HG03103 (cell line): ENCODE measurements at regions not wholly inside any gene's neighbourhood (a gene's known extent, or its start where the extent isn't known, plus 50 kb on each side); places are given as distances from the start of the nearest gene placed in this dataset.

ENCODE experiments used
- ATAC-seq: cut with Tn5 transposase; IDR thresholded peaks from one replicate; pipeline ENCODE4 v1.9.1; 2021; ENCODE audit warnings: low read depth; ENCODE audit not compliant: unreplicated experiment

- ATAC-seq, result no peak
Observed at GRCh38 chr16:49084628-49085390, 196.8 kb downstream of the CBLN1 start.

GRCh38 chr16:49081554-49081953 lies 200.1 kb downstream of the CBLN1 start:
- no peak for ATAC-seq

- no peak for ATAC-seq
Observed at GRCh38 chr16:49081086-49081485, 200.6 kb downstream of the CBLN1 start.

- no peak for ATAC-seq
Observed at GRCh38 chr16:49078571-49078970, 203.1 kb downstream of the CBLN1 start.

GRCh38 chr16:49078104-49078503 lies 203.5 kb downstream of the CBLN1 start:
- no peak for ATAC-seq

- ATAC-seq, result no peak
Observed at GRCh38 chr16:49075709-49076108, 205.9 kb downstream of the CBLN1 start.

- no peak for ATAC-seq
Observed at GRCh38 chr16:49068224-49068623, 213.4 kb downstream of the CBLN1 start.

GRCh38 chr16:49067776-49068175 lies 213.9 kb downstream of the CBLN1 start:
- no peak for ATAC-seq

- no peak for ATAC-seq
Observed at GRCh38 chr16:49061137-49061714, 220.4 kb downstream of the CBLN1 start.

- ATAC-seq, result no peak
Observed at GRCh38 chr16:49060728-49061127, 220.9 kb downstream of the CBLN1 start.

- no peak for ATAC-seq
Observed at GRCh38 chr16:49058382-49058781, 223.3 kb downstream of the CBLN1 start.

- ATAC-seq, result no peak
Observed at GRCh38 chr16:49057936-49058335, 223.7 kb downstream of the CBLN1 start.

GRCh38 chr16:49057391-49057790 lies 224.2 kb downstream of the CBLN1 start:
- no peak for ATAC-seq

GRCh38 chr16:49056546-49056945 lies 225.1 kb downstream of the CBLN1 start:
- ATAC-seq, result no peak

GRCh38 chr16:49055824-49056545 lies 225.7 kb downstream of the CBLN1 start:
- ATAC-seq, result no peak

- ATAC-seq, result no peak
Observed at GRCh38 chr16:49055291-49055690, 226.3 kb downstream of the CBLN1 start.

- no peak for ATAC-seq
Observed at GRCh38 chr16:49054606-49055005, 227.0 kb downstream of the CBLN1 start.

GRCh38 chr16:49052846-49053245 lies 228.8 kb downstream of the CBLN1 start:
- ATAC-seq, result no peak

- ATAC-seq, result no peak
Observed at GRCh38 chr16:49051576-49051975, 230.1 kb downstream of the CBLN1 start.

- ATAC-seq, result no peak
Observed at GRCh38 chr16:49050607-49051006, 231.0 kb downstream of the CBLN1 start.

GRCh38 chr16:49049644-49050043 lies 232.0 kb downstream of the CBLN1 start:
- ATAC-seq, result no peak

GRCh38 chr16:49049191-49049590 lies 232.4 kb downstream of the CBLN1 start:
- ATAC-seq, result no peak
